ENCODE measurements at regions not wholly inside any gene's neighbourhood (a gene's known extent, or its start where the extent isn't known, plus 50 kb on each side); places are given as distances from the start of the nearest gene placed in this dataset.
A peak's percentile ranks its signal among the peaks of the same experiment; 100 is the strongest.

DNA sequence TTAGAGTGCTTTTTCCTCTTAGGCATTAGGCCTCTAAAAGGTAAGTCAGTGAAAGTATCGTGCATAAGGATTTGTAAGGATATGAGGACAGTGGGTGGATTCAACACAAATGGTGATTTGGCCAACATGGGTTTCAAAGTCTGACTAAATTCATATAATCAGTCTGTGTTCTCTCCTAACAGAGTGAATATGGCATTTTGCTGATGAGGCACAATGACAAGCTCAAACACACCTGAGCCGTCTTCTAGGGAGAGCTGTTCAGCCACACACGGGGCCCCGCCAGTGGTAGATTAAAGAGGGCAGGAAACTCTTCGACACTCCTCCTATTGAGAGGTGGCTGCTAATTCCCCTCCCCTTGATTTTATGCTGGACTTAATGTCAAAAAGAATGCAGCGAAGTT is 59.5 kb upstream of the PROKR2 start:
- no peaks in the 10 kb centered on the region for H3K36me3 ChIP-seq (ENCODE audit: control insufficient read depth in 2 of 2, extremely low read depth in 1 of 2, insufficient read depth in 2 of 2, low read length in 2 of 2)
- H3K4me2 ChIP-seq (ENCODE audit: insufficient read depth, low read length) = no peak overlapping the region
- DNase-seq (ENCODE audit: low read depth, low spot score) (no peak), FAIRE-seq (no peak)
- H3K4me3 ChIP-seq (replicated peaks in 1 of 3; ENCODE audit: insufficient read depth in 1 of 3, low read depth in 1 of 3, low read length in 3 of 3) = no peak overlapping the region
- no peaks in the 10 kb centered on the region for H3K79me2 ChIP-seq (ENCODE audit: control insufficient read depth, insufficient read depth, low read length)
- TF ChIP-seq GATA2 (IDR thresholded peaks at IDR 0.05; ENCODE audit: insufficient read depth, insufficient read length, low read depth, low read length) (no peak), EZH2 (IDR thresholded peaks at IDR 0.05; ENCODE audit: borderline replicate concordance, low read depth, low read length, severe bottlenecking) (no peak), POLR2AphosphoS5 (IDR thresholded peaks at IDR 0.05; ENCODE audit: insufficient read depth, low read depth, low read length) (no peak), FOS (IDR thresholded peaks at IDR 0.05; ENCODE audit: borderline replicate concordance, insufficient read depth, low read length) (no peak), POLR2A (IDR thresholded peaks at IDR 0.05; ENCODE audit: low read depth, low read length) (no peak), JUN (IDR thresholded peaks at IDR 0.05; ENCODE audit: borderline replicate concordance, insufficient read depth, insufficient read length, low read depth) (no peak), MYC (IDR thresholded peaks at IDR 0.05; ENCODE audit: low read depth, low read length) (no peak)
- TF ChIP-seq, protein P1, sequence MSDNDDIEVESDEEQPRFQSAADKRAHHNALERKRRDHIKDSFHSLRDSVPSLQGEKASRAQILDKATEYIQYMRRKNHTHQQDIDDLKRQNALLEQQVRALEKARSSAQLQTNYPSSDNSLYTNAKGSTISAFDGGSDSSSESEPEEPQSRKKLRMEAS (IDR thresholded peaks at IDR 0.05; ENCODE audit: insufficient read depth, insufficient read length) = no peak
- no peaks in the 10 kb centered on the region for H3K9me1 ChIP-seq (replicated peaks; ENCODE audit: control insufficient read depth, extremely low read depth, insufficient read depth, low read length)
- H3K9me3 ChIP-seq (replicated peaks; ENCODE audit: control insufficient read depth, insufficient read depth, low read length) = no peaks in the 10 kb centered on the region
- no peaks in the 10 kb centered on the region for H4K20me1 ChIP-seq (replicated peaks; ENCODE audit: control insufficient read depth, extremely low read depth, insufficient read depth, low read length)
- H2AFZ ChIP-seq (ENCODE audit: low read depth, low read length) = no peak overlapping the region
- no TSS peak for BruUV-seq (replicated peaks)
- no peak overlapping the region for H3K9ac ChIP-seq (replicated peaks; ENCODE audit: extremely low read depth, insufficient read depth, low read length)
- CTCF ChIA-PET = no interaction called here
- no peaks in the 10 kb centered on the region for H3K4me1 ChIP-seq (ENCODE audit: control insufficient read depth, extremely low read depth, insufficient read depth, low read length)
- H3K27ac ChIP-seq (ENCODE audit: insufficient read depth, low read depth, low read length) = no peak overlapping the region
- POLR2A ChIA-PET = no interaction called here
- intact Hi-C loops (cut with micrococcal nuclease) = no loop called here
- peaks cover 2 to 3% of the 10 kb centered on the region in 2 experiments for H3K27me3 ChIP-seq (ENCODE audit: control insufficient read depth in 2 of 2, insufficient read depth in 2 of 2, low read length in 2 of 2)
- dilution Hi-C loops (cut with MboI; ENCODE audit: extremely low pct_ligation_motif_present, low sequenced_read_pairs) = no loop called here

GRCh38 chr20:5374171-5374570 is 57.4 kb upstream of the PROKR2 start:
- intact Hi-C loops (cut with micrococcal nuclease) (no loop called here), dilution Hi-C loops (cut with MboI; ENCODE audit: extremely low pct_ligation_motif_present, low sequenced_read_pairs) (no loop called here)
- H2AFZ ChIP-seq (ENCODE audit: low read depth, low read length) = no peak overlapping the region
- no peaks in the 10 kb centered on the region for H3K9me1 ChIP-seq (replicated peaks; ENCODE audit: control insufficient read depth, extremely low read depth, insufficient read depth, low read length)
- no peaks in the 10 kb centered on the region for H3K36me3 ChIP-seq (ENCODE audit: control insufficient read depth in 2 of 2, extremely low read depth in 1 of 2, insufficient read depth in 2 of 2, low read length in 2 of 2)
- peaks cover 3% of the 10 kb centered on the region in 2 experiments for H3K27me3 ChIP-seq (ENCODE audit: control insufficient read depth in 2 of 2, insufficient read depth in 2 of 2, low read length in 2 of 2)
- DNase-seq (ENCODE audit: low read depth, low spot score) (no peak), FAIRE-seq (peak; percentile 12)
- TF ChIP-seq JUN (IDR thresholded peaks at IDR 0.05; ENCODE audit: borderline replicate concordance, insufficient read depth, insufficient read length, low read depth) (no peak), POLR2AphosphoS5 (IDR thresholded peaks at IDR 0.05; ENCODE audit: insufficient read depth, low read depth, low read length) (no peak), EZH2 (IDR thresholded peaks at IDR 0.05; ENCODE audit: borderline replicate concordance, low read depth, low read length, severe bottlenecking) (no peak), FOS (IDR thresholded peaks at IDR 0.05; ENCODE audit: borderline replicate concordance, insufficient read depth, low read length) (no peak), GATA2 (IDR thresholded peaks at IDR 0.05; ENCODE audit: insufficient read depth, insufficient read length, low read depth, low read length) (no peak), CTCF (IDR thresholded peaks at IDR 0.05; ENCODE audit: extremely low read depth in 1 of 2, insufficient read depth in 1 of 2, low read depth in 1 of 2, low read length in 2 of 2) (no peak), MYC (IDR thresholded peaks at IDR 0.05; ENCODE audit: low read depth, low read length) (no peak), POLR2A (IDR thresholded peaks at IDR 0.05; ENCODE audit: low read depth, low read length) (no peak)
- TF ChIP-seq, protein P1 (IDR thresholded peaks at IDR 0.05; ENCODE audit: insufficient read depth, insufficient read length) = no peak
- no peak overlapping the region for H3K27ac ChIP-seq (ENCODE audit: insufficient read depth, low read depth, low read length)
- no peak overlapping the region for H3K9ac ChIP-seq (replicated peaks; ENCODE audit: extremely low read depth, insufficient read depth, low read length)
- no peaks in the 10 kb centered on the region for H3K79me2 ChIP-seq (ENCODE audit: control insufficient read depth, insufficient read depth, low read length)
- ChIA-PET CTCF (no interaction called here), POLR2A (no interaction called here)
- no peaks in the 10 kb centered on the region for H3K9me3 ChIP-seq (replicated peaks; ENCODE audit: control insufficient read depth, insufficient read depth, low read length)
- BruUV-seq (replicated peaks) = no TSS peak
- H3K4me3 ChIP-seq (replicated peaks in 1 of 3; ENCODE audit: insufficient read depth in 1 of 3, low read depth in 1 of 3, low read length in 3 of 3) = no peak overlapping the region
- no peaks in the 10 kb centered on the region for H4K20me1 ChIP-seq (replicated peaks; ENCODE audit: control insufficient read depth, extremely low read depth, insufficient read depth, low read length)
- H3K4me2 ChIP-seq (ENCODE audit: insufficient read depth, low read length) = no peak overlapping the region
- no peaks in the 10 kb centered on the region for H3K4me1 ChIP-seq (ENCODE audit: control insufficient read depth, extremely low read depth, insufficient read depth, low read length)
